ENCODE measurements at regions not wholly inside any gene's neighbourhood (a gene's known extent, or its start where the extent isn't known, plus 50 kb on each side); places are given as distances from the start of the nearest gene placed in this dataset.

GRCh38 chrX:45400027-45400779 lies 199.5 kb upstream of the DIPK2B start (continued):
- TF ChIP-seq ZBTB12 (CRISPR knock-in tag; IDR thresholded peaks at IDR 0.05) (no peak), ESRRB (CRISPR knock-in tag; IDR thresholded peaks at IDR 0.05; ENCODE audit: borderline replicate concordance) (no peak), ZNF830 (CRISPR knock-in tag; IDR thresholded peaks at IDR 0.05) (no peak), STAG1 (CRISPR knock-in tag; IDR thresholded peaks at IDR 0.05; ENCODE audit: borderline replicate concordance) (no peak), HNRNPH1 (optimal IDR thresholded peaks at IDR 0.05; ENCODE audit: low read depth, low read length) (no peak), CREB3 (tag; conservative IDR thresholded peaks at IDR 0.05; ENCODE audit: low read depth) (no peak)

- Histone ChIP-seq H3K9me3 (replicated peaks; ENCODE audit: control insufficient read depth, insufficient read depth, low read depth, low read length) (no peaks in the 10 kb centered on the region), H3K4me3 (no peak overlapping the region), H3K4me1 (replicated peaks in 1 of 2; ENCODE audit: control insufficient read depth in 2 of 2, insufficient read depth in 2 of 2, low read length in 2 of 2) (peaks cover 0 to 4% of the 10 kb centered on the region in 2 experiments; a peak in 1 of 5 replicates), H4K20me1 (replicated peaks; ENCODE audit: control insufficient read depth, insufficient read depth, low read length) (no peaks in the 10 kb centered on the region), H3K27ac (ENCODE audit: extremely low read depth, low read depth, low read length) (no peak overlapping the region), H3K9me1 (ENCODE audit: control insufficient read depth, insufficient read depth, low read length) (no peaks in the 10 kb centered on the region), H3K4me2 (ENCODE audit: insufficient read depth, low read length) (no peak overlapping the region), H3K27me3 (ENCODE audit: control insufficient read depth in 2 of 2, insufficient read depth in 2 of 2, low read length in 2 of 2) (peaks cover 0 to 7% of the 10 kb centered on the region in 2 experiments; a peak in 2 of 5 replicates), H3K9ac (ENCODE audit: insufficient read depth in 1 of 2, low read depth in 2 of 2, low read length in 2 of 2) (no peak overlapping the region), H3K79me2 (ENCODE audit: control insufficient read depth, insufficient read depth, low read length) (no peaks in the 10 kb centered on the region), H3K36me3 (ENCODE audit: control insufficient read depth, insufficient read depth, low read length) (no peaks in the 10 kb centered on the region), H2AFZ (ENCODE audit: low read depth, low read length) (no peak overlapping the region)
- POLR2A ChIA-PET = no interaction called here
- FAIRE-seq = no peak
- CTCF ChIA-PET (ENCODE audit: low intra/inter-chr PET ratio) = no interaction called here
- in situ Hi-C loops (cut with MboI) = no loop called here
- 0% methylated on average over 2 of the region's 2 CpGs for whole genome bisulfite sequencing (ENCODE audit: insufficient coverage, low coverage, missing lambda C conversion rate)
- no peak for TF ChIP-seq DIDO1 (tag; IDR thresholded peaks at IDR 0.05; ENCODE audit: low read depth)
- no peak for TF ChIP-seq SNAPC5 (CRISPR knock-in tag; IDR thresholded peaks at IDR 0.05)
- no peak for TF ChIP-seq CCAR2 (IDR thresholded peaks at IDR 0.05; ENCODE audit: low read depth, low read length)
- no peak for TF ChIP-seq ZNF57 (CRISPR knock-in tag; IDR thresholded peaks at IDR 0.05)
- TF ChIP-seq MECOM (CRISPR knock-in tag; IDR thresholded peaks at IDR 0.05) = no peak
- TF ChIP-seq IFI16 (CRISPR knock-in tag; IDR thresholded peaks at IDR 0.05) = no peak
- TF ChIP-seq TEAD1 (CRISPR knock-in tag; IDR thresholded peaks at IDR 0.05) = no peak
- TF ChIP-seq MAX (CRISPR knock-in tag; IDR thresholded peaks at IDR 0.05) = no peak
- no peak for TF ChIP-seq POLR2H (tag; IDR thresholded peaks at IDR 0.05; ENCODE audit: low read depth)
- no peak for TF ChIP-seq NCOR1 (IDR thresholded peaks at IDR 0.05)
- TF ChIP-seq TAF9B (IDR thresholded peaks at IDR 0.05; ENCODE audit: partially characterized antibody) = no peak
- TF ChIP-seq RFX1 (IDR thresholded peaks at IDR 0.05) = no peak
- no peak for ATAC-seq
- no TSS peak for BruUV-seq (replicated peaks)
- intact Hi-C loops (cut with micrococcal nuclease) = no loop called here
- DNase-seq (ENCODE audit: extremely low read depth in 1 of 4, low spot score in 3 of 4) = no peak
Observed at GRCh38 chrX:45385757-45386156, 185.1 kb upstream of the DIPK2B start.
